Posterior cingulate gyrus (tissue), 11 donors: ENCODE measurements at regions not wholly inside any gene's neighbourhood (a gene's known extent, or its start where the extent isn't known, plus 50 kb on each side); places are given as distances from the start of the nearest gene placed in this dataset.
"Not testable (repeated sequence)": the region's sequence is repeated elsewhere in the genome, so short reads cannot be mapped to it uniquely, and the experiment has no call there.

Source experiments
- DNase-seq, 10 donors: peaks; one replicate each; pipeline versions ENCODE4 v3.0.0 to v3.0.0-alpha.2; 2020 to 2021; ENCODE audit warnings: mixed read lengths in 3 of 10
- intact Hi-C: fragments of 100-400 bp; cut with DNase I; formaldehyde crosslinking; loops from one replicate; pipeline ENCODE4 v1.15.1; 2023

GRCh38 chr1:30447701-30448100, 275.7 kb downstream of the MATN1 start:
- peak in 1 of 10 donors; percentile 4 for DNase-seq
- intact Hi-C loops = no loop called here

DNA sequence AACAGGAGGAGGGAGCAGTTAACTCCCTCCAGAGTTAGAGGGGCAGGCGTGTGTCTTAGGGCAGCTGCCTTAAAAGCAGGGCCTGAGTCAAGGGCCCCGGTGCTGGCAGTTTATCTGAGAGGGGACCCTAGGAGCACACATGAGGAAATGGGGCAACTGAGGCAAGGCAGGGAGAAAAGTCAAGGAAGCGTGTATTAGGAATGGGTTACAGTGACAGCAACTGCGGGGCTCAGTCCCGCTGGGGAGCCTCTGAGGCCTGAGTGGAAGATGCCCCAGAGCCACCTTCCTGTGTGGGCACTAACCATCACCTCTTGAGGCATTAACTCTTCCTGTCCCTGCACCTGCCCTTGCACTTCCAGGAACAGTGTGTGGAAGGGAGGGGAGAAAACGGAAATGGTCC, 276.3 kb downstream of the MATN1 start:
- intact Hi-C loops = no loop called here
- DNase-seq = peak in 1 of 10 donors; percentile 5

- DNase-seq = no peak
Measured at GRCh38 chr1:30446508-30446907, 276.9 kb downstream of the MATN1 start.

DNA sequence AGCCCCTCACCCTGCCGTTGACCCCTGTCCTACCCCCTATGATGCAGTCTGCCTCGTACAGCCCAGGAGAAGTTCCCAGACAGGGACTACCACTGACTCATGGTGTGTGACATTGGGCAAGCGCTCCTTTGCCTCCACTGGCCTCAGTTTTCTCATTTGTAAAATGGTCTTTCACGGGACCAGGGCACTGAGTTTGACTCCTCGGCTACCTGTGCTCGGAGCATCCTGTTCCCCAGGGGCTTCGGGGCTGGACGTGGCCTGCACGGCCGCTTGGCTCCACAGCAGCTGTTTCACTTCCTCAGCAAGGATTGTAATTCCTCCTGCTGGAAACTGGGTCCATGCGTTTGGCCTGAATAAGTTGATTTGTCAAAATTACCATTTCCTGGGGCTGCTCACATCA, 277.3 kb downstream of the MATN1 start:
- peak in 1 of 10 donors; percentile 44 for DNase-seq
- intact Hi-C loops = no loop called here

More at GRCh38 chr1:30446508-30446907, 276.9 kb downstream of the MATN1 start:
- intact Hi-C loops = no loop called here

GRCh38 chr1:30445449-30445848, 277.9 kb downstream of the MATN1 start:
- intact Hi-C loops = no loop called here
- peak in 1 of 10 donors; percentile 25 for DNase-seq

DNA sequence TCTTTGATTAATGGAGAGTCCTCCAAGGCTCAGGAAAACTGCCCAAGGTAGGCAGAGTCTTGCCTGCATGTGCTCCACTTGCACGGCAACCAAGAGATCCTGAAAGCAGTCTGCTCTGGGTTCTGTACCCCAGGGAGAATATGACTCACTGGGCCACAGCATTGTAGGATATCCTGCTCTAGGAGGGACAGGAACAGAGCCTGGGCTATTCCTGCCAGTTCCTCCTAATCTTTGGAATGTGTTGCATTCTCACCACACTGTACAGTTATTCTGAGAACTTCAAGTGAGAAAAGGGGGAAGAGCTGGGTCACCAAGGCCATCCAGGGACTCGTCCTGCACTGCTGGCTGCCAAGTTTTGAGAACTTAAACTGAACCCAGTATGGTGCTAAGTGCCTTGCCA, 278.5 kb downstream of the MATN1 start:
- DNase-seq = peak in 1 of 10 donors; percentile 27
- intact Hi-C loops = no loop called here

DNA sequence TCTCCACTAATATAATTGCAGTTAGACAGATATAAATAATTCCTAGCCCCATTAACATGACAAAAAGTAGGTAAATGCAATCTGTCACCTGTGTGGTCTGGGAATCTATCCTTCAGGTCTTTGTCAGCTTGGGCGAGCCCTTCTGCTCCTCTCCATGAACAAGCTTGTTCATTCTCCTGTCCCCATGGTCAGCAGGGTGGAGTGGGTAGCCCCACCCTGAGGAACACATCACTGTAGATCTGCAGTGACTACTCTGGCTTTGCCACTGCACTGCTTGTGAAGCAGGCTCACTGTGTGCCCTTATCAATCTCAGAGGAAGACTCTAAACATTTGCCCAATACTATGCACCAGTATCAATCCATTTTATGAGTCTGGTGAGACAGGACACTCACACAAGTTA, 279.0 kb downstream of the MATN1 start:
- peak in 1 of 10 donors; percentile 4 for DNase-seq
- intact Hi-C loops = no loop called here

- peak in 1 of 10 donors; percentile 40 for DNase-seq
- intact Hi-C loops = not testable (repeated sequence)
Measured at GRCh38 chr1:30438274-30438673, 285.1 kb downstream of the MATN1 start.

- peak in 1 of 10 donors; percentile 8 for DNase-seq
Measured at GRCh38 chr1:30437059-30437576, 286.3 kb downstream of the MATN1 start.

GRCh38 chr1:30427545-30427944, 295.8 kb downstream of the MATN1 start:
- DNase-seq = no peak
- intact Hi-C loops = no loop called here

More at GRCh38 chr1:30437059-30437576, 286.3 kb downstream of the MATN1 start:
- intact Hi-C loops = no loop called here

GRCh38 chr1:30425046-30425445, 298.3 kb downstream of the MATN1 start:
- no peak for DNase-seq
- intact Hi-C loops = no loop called here

DNA sequence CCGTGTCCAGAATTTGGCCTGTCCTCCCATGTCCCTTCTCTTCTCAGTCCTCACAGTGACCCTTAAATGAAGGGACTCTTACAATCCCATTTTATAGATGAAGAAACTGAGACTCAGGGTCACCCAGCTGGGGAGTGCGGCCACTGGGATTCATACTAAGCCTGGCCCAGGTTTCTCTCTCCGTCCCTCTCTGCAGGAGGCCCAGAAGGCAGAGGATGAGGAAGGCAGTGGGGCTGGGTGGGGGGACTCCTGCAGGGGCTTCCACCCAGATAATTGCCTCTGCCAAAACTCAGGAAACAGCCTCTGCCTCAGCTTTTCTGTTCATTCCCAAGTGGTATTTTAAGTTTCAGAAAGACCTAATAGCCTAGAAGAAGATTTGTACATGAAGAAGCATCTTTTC, 299.8 kb downstream of the MATN1 start:
- intact Hi-C loops = no loop called here
- DNase-seq = peak in 1 of 10 donors; percentile 12

DNA sequence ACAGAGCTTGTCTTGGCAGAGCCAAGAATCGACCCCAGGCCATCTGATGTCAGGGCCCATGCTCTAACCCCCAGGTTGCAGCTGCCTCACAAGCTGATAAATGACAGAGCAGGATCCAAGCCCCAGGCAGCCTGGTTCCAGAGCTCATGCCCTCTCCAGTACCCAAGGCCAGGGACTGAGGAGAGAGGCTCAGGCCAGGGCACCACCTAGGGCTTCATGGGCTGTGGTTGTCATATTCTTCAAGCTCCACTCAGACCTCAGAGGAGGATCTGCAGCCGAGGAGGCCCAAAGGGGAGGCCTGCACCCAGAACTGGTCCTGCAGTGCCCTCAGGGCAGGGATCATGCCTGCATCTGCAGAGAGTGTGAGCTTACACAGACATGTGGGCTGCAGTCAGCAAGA, 301.1 kb downstream of the MATN1 start:
- peak in 1 of 10 donors; percentile 61 for DNase-seq
- intact Hi-C loops = no loop called here

DNA sequence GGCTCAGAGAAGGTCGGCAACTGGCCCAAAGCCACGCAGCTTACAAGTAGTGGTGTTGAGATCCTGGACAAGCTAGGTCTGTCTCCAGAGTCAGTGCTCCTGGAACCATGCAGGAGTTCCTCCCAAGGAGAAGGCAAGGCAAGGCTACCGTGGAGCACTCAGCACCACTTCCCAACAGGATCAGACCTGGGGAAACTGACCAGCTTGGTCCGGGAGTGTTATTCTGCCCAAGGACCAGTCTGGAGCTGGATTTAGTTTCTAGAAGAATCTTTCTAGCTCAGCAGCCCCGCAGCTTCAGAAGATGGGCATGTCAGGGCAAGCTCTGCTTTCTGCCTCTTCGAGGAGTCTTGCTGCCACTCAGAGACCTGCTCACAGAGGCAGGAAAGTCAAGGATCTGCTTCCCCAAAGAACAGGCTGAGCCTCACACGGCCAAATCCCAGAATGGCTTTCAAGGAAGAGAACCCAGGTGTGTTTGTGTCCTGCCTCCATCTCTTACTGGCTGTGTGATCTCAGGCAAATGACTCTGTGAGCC, 302.8 kb downstream of the MATN1 start:
- intact Hi-C loops = no loop called here

DNA sequence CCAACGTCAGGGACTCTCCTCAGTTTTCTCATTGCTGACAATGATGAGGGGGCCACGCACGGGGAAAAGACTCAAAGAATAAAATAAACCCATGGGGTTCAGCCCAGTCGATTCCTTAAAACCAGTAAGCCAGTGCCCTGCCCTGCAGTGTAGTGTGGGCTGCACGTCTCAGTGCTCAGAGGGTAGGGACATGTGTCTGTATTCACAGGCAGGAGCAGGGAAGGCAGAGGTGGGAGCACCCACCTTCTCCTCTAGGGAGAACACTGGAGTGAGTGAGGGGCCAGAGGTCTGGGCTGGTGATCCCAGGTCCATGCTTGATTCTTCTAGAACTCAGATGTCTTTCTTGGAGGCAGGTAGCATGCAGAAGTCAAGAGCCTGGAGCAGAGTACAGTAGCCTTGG, 303.6 kb downstream of the MATN1 start:
- no peak for DNase-seq
- intact Hi-C loops = no loop called here

More for the DNA sequence above, 302.8 kb downstream of the MATN1 start:
- peak in 1 of 10 donors; percentile 17 for DNase-seq

GRCh38 chr1:30418939-30419720, 304.3 kb downstream of the MATN1 start:
- no peak for DNase-seq
- intact Hi-C loops = no loop called here

- no peak for DNase-seq
- intact Hi-C loops = no loop called here
Measured at GRCh38 chr1:30418061-30418938, 305.1 kb downstream of the MATN1 start.

- intact Hi-C loops = no loop called here
- DNase-seq = no peak
Measured at GRCh38 chr1:30417701-30418046, 305.7 kb downstream of the MATN1 start.

DNA sequence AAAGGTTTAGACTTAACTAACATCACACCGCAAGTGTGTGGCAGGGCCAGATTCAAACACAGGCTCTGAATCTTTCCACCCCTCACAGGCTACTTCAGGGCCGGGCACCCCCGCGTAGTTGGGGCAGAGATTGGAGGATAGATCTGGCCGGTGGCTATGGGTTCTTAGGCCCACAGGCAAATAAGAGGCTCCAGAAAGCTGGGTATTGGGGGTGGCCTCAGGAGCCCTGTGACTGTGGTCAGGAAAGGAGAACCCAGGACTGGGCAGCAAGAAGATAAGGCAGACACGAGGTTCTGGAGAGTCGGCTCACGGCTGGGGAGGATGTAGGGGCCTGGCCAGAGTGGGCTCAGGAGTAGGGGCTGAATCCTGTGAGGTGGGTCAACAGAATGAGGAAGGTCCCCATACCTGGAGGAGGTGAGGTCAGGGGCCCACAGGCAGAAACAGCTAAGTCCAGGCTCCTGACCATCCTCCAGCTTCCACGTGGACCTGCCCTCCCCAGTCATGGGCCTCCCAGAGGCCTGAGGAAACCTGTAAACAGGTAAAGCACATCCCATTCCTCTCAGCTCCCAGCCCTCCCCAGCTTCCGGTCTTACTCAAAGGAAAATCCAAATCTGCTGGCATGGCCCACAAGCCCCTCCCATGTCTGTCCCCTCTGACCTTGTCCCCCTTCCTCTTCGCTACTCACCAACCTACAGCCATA, 306.2 kb downstream of the MATN1 start:
- no peak for DNase-seq
- intact Hi-C loops = no loop called here

DNA sequence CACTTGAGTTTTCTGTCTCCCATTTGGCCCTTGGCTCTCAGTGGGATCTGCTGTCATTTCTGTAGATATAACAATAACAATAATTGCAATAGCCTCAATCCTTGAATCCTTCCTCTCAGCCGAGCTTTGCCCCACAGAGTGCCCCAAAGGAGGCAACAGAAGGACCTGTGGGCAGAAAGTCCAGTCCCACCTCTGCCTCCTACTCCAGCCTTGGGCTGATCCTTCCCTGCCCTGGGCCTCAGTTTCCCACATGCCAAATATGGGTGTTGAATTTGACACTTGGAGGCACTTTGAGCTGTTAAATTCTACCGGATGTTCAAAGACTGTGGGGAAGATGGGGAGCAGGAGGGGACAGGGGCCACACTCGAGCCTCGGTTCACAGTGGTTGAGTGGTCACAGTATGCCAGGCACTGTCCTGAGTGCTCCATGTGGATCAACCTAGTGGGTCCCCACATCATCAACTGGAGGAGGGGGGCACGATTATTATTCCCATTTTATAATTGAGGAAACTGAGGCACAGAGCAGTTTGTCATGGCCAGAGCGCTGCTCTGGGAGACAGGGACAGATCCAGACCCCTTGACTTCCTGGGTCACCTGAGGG, 307.1 kb downstream of the MATN1 start:
- no peak for DNase-seq
- intact Hi-C loops = no loop called here
